Heart left ventricle (tissue), 13 donors: ENCODE measurements at regions not wholly inside any gene's neighbourhood (a gene's known extent, or its start where the extent isn't known, plus 50 kb on each side); places are given as distances from the start of the nearest gene placed in this dataset.

Experiments
- POLR2A ChIP-seq, 2 donors: fragments of 450-650 bp; IDR thresholded peaks; one replicate each; pipeline ENCODE4 v1.6.1; 2017; ENCODE audit warnings: antibody characterized with exemption in 2 of 2, mild to moderate bottlenecking in 2 of 2, moderate library complexity in 2 of 2
- TF ChIP-seq, protein P1 (sequence below), 12 donors: fragments of 200-600 bp; sonication (generic) in 4 of 12; IDR thresholded peaks; one replicate each; pipeline versions ENCODE4 v1.5.0 to v1.8.0; 2018 to 2022; ENCODE audit warnings: antibody characterized with exemption in 12 of 12, mild to moderate bottlenecking in 5 of 12
- donor health status: ischemic (EF 13 %, LVEDD 7.1; RV severe dilation, severe dysfunction).
- donor health status: DM: no; HTN: yes; CAD: no.
- donor health status: DM: no; HTN: no; CAD: no.
- donor health status: ischemic (EF 25% LVEDD 6.9; RV normal size, moderate dysfunction).
- donor health status: ischemic (EF 25% LVEDD 5.7; RV mildly dilated, moderate dysfunction).
- donor health status: ischemic (EF 35%, LVEDD 5.7; RV mildly dilated, moderate dysfunction).
- donor health status: nonischemic (EF 11% LVEDD 7.7; RV severe dilation, severe dysfunction).
- donor health status: DM: yes; HTN: yes; CAD: no.
- donor health status: PGD.
- donor health status: ischemic (EF 29% LVEDD 5.4; RV normal size, mild dysfunction).
- donor health status: nonischemic (EF 23%, LVEDD 6.1; RV moderate dilation, normal function).

DNA sequence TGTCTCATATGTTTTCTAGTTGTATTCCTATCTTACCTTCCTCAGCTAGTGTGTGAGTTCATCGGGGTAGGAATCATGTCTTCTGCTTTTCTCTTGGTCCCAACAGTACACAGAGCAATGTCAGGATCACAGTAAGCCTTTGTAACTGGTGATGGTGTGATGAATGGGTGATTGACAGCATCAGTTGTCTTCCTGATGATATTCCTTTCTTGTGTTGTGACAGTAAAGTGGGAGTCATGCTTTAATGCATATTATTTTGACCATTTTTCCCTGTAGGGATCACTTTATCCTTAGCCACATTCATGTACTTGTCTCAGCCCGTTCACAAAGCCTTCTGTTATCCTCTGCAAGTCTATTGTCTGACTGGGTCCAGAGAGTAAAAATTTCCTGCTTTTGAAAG is 501.7 kb downstream of the UTRN start:
- TF ChIP-seq, protein P1, sequence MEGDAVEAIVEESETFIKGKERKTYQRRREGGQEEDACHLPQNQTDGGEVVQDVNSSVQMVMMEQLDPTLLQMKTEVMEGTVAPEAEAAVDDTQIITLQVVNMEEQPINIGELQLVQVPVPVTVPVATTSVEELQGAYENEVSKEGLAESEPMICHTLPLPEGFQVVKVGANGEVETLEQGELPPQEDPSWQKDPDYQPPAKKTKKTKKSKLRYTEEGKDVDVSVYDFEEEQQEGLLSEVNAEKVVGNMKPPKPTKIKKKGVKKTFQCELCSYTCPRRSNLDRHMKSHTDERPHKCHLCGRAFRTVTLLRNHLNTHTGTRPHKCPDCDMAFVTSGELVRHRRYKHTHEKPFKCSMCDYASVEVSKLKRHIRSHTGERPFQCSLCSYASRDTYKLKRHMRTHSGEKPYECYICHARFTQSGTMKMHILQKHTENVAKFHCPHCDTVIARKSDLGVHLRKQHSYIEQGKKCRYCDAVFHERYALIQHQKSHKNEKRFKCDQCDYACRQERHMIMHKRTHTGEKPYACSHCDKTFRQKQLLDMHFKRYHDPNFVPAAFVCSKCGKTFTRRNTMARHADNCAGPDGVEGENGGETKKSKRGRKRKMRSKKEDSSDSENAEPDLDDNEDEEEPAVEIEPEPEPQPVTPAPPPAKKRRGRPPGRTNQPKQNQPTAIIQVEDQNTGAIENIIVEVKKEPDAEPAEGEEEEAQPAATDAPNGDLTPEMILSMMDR (IDR thresholded peaks at IDR 0.05), result no peak
- no peak for TF ChIP-seq POLR2A (IDR thresholded peaks at IDR 0.05)
